Vagina (tissue), 2 donors: ENCODE measurements at regions not wholly inside any gene's neighbourhood (a gene's known extent, or its start where the extent isn't known, plus 50 kb on each side); places are given as distances from the start of the nearest gene placed in this dataset.

Experiments
- POLR2A ChIP-seq, 2 donors: fragments of 450-650 bp; IDR thresholded peaks; one replicate each; pipeline ENCODE4 v1.6.1; 2017; ENCODE audit warnings: antibody characterized with exemption in 2 of 2, mild to moderate bottlenecking in 2 of 2, moderate library complexity in 2 of 2
- POLR2AphosphoS5 ChIP-seq, 2 donors: sonication (generic); formaldehyde crosslinking; IDR thresholded peaks; one replicate each; pipeline ENCODE4 v1.9.0; 2017; ENCODE audit warnings: antibody characterized with exemption in 2 of 2, mild to moderate bottlenecking in 2 of 2, low read depth in 1 of 2; ENCODE audit not compliant: insufficient read depth in 1 of 2
- TF ChIP-seq, protein P1 (sequence below), 3 experiments: fragments of 450-650 bp in 2 of 3; fragments of 200-600 bp in 1 of 3; sonication (generic) in 1 of 3; IDR thresholded peaks; one replicate each; pipeline ENCODE4 v1.5.1; 2017 to 2019; ENCODE audit warnings: antibody characterized with exemption in 3 of 3, mild to moderate bottlenecking in 2 of 3, moderate library complexity in 2 of 3

DNA sequence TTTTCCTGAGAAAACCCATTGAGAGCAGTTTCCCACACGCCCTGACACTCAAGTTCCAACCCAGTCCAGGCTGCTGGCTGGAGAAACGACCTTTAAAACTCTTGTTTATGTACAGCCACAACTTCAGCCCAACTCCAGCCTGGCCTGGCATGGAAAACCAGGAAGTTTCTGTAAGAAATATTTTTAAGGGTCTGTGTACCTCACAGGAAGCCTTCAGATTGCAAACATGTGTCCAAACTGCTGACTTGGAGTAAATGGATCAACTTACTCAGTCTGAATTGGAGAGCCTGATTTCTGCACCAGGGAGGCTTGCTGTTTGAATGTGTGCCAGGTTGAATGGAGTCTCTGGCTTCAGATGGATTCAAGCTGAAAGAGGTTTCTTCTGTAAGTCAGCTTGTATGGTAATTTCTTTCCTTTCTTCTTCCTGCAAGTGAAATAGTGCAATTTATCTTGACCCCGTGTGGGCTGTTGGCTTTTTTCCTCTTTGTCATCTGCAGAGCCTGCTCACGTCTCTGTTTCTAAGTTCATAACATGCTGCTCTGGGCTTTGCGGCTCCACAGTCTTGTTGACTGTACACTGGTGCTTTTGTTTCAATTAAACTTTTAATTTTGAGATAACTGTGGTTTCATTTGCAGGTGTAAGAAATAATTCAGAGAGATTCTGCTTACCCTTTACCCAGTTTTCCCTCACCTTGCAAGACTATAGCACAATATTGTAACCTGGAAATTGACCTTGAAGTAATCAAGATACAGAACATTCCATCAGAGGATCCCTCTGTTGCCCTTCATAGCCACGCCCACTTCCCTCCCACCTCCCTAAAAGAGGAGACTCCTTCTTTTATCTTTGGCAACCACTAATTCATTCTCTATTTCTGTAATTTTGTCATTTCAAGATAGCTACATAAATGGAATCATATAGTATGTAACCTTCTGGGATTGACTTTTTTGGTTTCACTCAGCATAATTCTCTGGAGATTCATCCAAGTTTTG is 109.7 kb upstream of the PRMT8 start:
- TF ChIP-seq, protein P1, sequence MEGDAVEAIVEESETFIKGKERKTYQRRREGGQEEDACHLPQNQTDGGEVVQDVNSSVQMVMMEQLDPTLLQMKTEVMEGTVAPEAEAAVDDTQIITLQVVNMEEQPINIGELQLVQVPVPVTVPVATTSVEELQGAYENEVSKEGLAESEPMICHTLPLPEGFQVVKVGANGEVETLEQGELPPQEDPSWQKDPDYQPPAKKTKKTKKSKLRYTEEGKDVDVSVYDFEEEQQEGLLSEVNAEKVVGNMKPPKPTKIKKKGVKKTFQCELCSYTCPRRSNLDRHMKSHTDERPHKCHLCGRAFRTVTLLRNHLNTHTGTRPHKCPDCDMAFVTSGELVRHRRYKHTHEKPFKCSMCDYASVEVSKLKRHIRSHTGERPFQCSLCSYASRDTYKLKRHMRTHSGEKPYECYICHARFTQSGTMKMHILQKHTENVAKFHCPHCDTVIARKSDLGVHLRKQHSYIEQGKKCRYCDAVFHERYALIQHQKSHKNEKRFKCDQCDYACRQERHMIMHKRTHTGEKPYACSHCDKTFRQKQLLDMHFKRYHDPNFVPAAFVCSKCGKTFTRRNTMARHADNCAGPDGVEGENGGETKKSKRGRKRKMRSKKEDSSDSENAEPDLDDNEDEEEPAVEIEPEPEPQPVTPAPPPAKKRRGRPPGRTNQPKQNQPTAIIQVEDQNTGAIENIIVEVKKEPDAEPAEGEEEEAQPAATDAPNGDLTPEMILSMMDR (IDR thresholded peaks at IDR 0.05), result no peak
- TF ChIP-seq POLR2AphosphoS5 (IDR thresholded peaks at IDR 0.05; ENCODE audit: insufficient read depth in 1 of 2, low read depth in 1 of 2) (no peak), POLR2A (IDR thresholded peaks at IDR 0.05) (no peak)
